GM06990 (cell line): ENCODE measurements at regions not wholly inside any gene's neighbourhood (a gene's known extent, or its start where the extent isn't known, plus 50 kb on each side); places are given as distances from the start of the nearest gene placed in this dataset.

ENCODE experiments used
- DNase-seq: peaks from one replicate; pipeline ENCODE4 v3.0.0-alpha.2; 2011; ENCODE audit not compliant: insufficient read length; ENCODE audit errors: extremely low read depth
- H3K27me3 ChIP-seq: replicated peaks from 2 replicates; pipeline ENCODE4 v1.6.0; 2011; ENCODE audit warnings: low read length; ENCODE audit not compliant: control insufficient read depth, insufficient read depth
- H3K36me3 ChIP-seq: 2 replicates; pipeline ENCODE4 v1.5.1; 2011; ENCODE audit warnings: low read length; ENCODE audit not compliant: control insufficient read depth, insufficient read depth
- H3K4me3 ChIP-seq: replicated peaks from 2 replicates; pipeline ENCODE4 v1.5.1; 2011; ENCODE audit warnings: low read depth, mild to moderate bottlenecking, control low read depth, low read length
- CTCF ChIP-seq: IDR thresholded peaks from 2 replicates; pipeline ENCODE4 v1.5.1; 2011; ENCODE audit warnings: low read length, control low read depth, mild to moderate bottlenecking, inconsistent platforms; ENCODE audit not compliant: insufficient read depth, poor library complexity, severe bottlenecking

GRCh38 chr2:144834363-144834762 lies 314.4 kb upstream of the ZEB2 start:
- no peak for DNase-seq
- no peaks in the 10 kb centered on the region for H3K36me3 ChIP-seq

GRCh38 chr2:144833075-144833637 lies 313.2 kb upstream of the ZEB2 start:
- Histone ChIP-seq H3K4me3 (no peak overlapping the region), H3K36me3 (no peaks in the 10 kb centered on the region), H3K27me3 (no peaks in the 10 kb centered on the region)
- TF ChIP-seq CTCF = no peak
- no peak for DNase-seq

More at GRCh38 chr2:144834363-144834762, 314.4 kb upstream of the ZEB2 start:
- H3K4me3 ChIP-seq = no peak overlapping the region
- TF ChIP-seq CTCF = no peak
- no peaks in the 10 kb centered on the region for H3K27me3 ChIP-seq

GRCh38 chr2:144832048-144832447 lies 312.1 kb upstream of the ZEB2 start:
- Histone ChIP-seq H3K4me3 (no peak overlapping the region), H3K27me3 (no peaks in the 10 kb centered on the region), H3K36me3 (no peaks in the 10 kb centered on the region)
- no peak for TF ChIP-seq CTCF
- no peak for DNase-seq

GRCh38 chr2:144830543-144830942 lies 310.6 kb upstream of the ZEB2 start:
- H3K27me3 ChIP-seq = no peaks in the 10 kb centered on the region
- no peak for DNase-seq
- no peaks in the 10 kb centered on the region for H3K36me3 ChIP-seq
- no peak overlapping the region for H3K4me3 ChIP-seq
- no peak for TF ChIP-seq CTCF

- no peak for TF ChIP-seq CTCF
- H3K27me3 ChIP-seq = no peaks in the 10 kb centered on the region
- DNase-seq = no peak
- H3K36me3 ChIP-seq = no peaks in the 10 kb centered on the region
- no peak overlapping the region for H3K4me3 ChIP-seq
Observed at GRCh38 chr2:144827404-144827803, 307.5 kb upstream of the ZEB2 start.

GRCh38 chr2:144826105-144826504 lies 306.2 kb upstream of the ZEB2 start:
- H3K27me3 ChIP-seq = no peaks in the 10 kb centered on the region
- no peak overlapping the region for H3K4me3 ChIP-seq
- H3K36me3 ChIP-seq = no peaks in the 10 kb centered on the region
- TF ChIP-seq CTCF = no peak
- no peak for DNase-seq
